Upper lobe of left lung (tissue), 6 donors: ENCODE measurements at regions not wholly inside any gene's neighbourhood (a gene's known extent, or its start where the extent isn't known, plus 50 kb on each side); places are given as distances from the start of the nearest gene placed in this dataset.

Source experiments
- ATAC-seq, 2 donors: fragments of 200-7000 bp; cut with Tn5 transposase; one replicate each; pipeline ENCODE4 v1.9.1; 2022; ENCODE audit warnings: mild to moderate bottlenecking in 2 of 2, moderate library complexity in 2 of 2; ENCODE audit not compliant: low FRiP score in 2 of 2
- DNase-seq, 2 donors: peaks; one replicate each; pipeline ENCODE4 v3.0.0-alpha.2; 2019 to 2020
- H3K27ac ChIP-seq, 4 donors: fragments of 200-600 bp; sonication (generic); one replicate each; pipeline ENCODE4 v1.5.1; 2016 to 2019
- H3K27me3 ChIP-seq, 4 donors: fragments of 200-600 bp; sonication (generic); one replicate each; pipeline ENCODE4 v1.5.1; 2017 to 2019
- H3K36me3 ChIP-seq, 4 donors: fragments of 200-600 bp; sonication (generic); one replicate each; pipeline ENCODE4 v1.5.1; 2016 to 2019
- H3K4me1 ChIP-seq, 4 donors: fragments of 200-600 bp; sonication (generic); one replicate each; pipeline ENCODE4 v1.5.1; 2018 to 2019
- H3K4me3 ChIP-seq, 4 donors: fragments of 200-600 bp; sonication (generic); one replicate each; pipeline ENCODE4 v1.5.1; 2017 to 2019; ENCODE audit warnings: mild to moderate bottlenecking in 2 of 4, moderate library complexity in 1 of 4
- H3K9me3 ChIP-seq, 4 donors: fragments of 200-600 bp; sonication (generic); one replicate each; pipeline ENCODE4 v1.5.1; 2018 to 2019
- CTCF ChIP-seq, 6 experiments: fragments of 450-650 bp in 4 of 6; fragments of 200-600 bp in 2 of 6; sonication (generic) in 2 of 6; IDR thresholded peaks; one replicate each; pipeline ENCODE4 v1.5.1; 2016 to 2019; ENCODE audit warnings: antibody characterized with exemption in 6 of 6
- EP300 ChIP-seq, 4 donors: sonication (generic); formaldehyde crosslinking; IDR thresholded peaks; one replicate each; pipeline ENCODE4 v1.5.1; 2017; ENCODE audit warnings: antibody characterized with exemption in 4 of 4, control low read depth in 2 of 4
- POLR2A ChIP-seq, 4 donors: fragments of 450-650 bp; IDR thresholded peaks; one replicate each; pipeline ENCODE4 v1.5.1; 2016 to 2017; ENCODE audit warnings: antibody characterized with exemption in 4 of 4, mild to moderate bottlenecking in 2 of 4
- POLR2AphosphoS5 ChIP-seq, 2 donors: sonication (generic); formaldehyde crosslinking; IDR thresholded peaks; one replicate each; pipeline ENCODE4 v1.5.1; 2017; ENCODE audit warnings: antibody characterized with exemption in 2 of 2
- WGBS, 2 donors: methylation state at CpG; one replicate each; pipeline ENCODE4 v1.1.5; 2017 to 2018; 5-methylcytosine and 5-hydroxymethylcytosine counted together
- donor health status: DM: no; HTN: no; CAD: no; lungs with moderate emphysema.
- donor health status: DM: no; HTN: yes; CAD: no; lungs with severe emphysema.

- DNase-seq (peak in 1 of 2 donors; percentile 65), ATAC-seq (peak; percentile 62 to 63)
- peak overlapping the region in 1 of 4 donors; percentile 52 for H3K27ac ChIP-seq
Observed at GRCh38 chr2:64837925-64838641, 151.1 kb upstream of the SLC1A4 start.

GRCh38 chr2:64838817-64839216 lies 150.4 kb upstream of the SLC1A4 start:
- Histone ChIP-seq H3K9me3 (no peaks in the 10 kb centered on the region), H3K27me3 (no peaks in the 10 kb centered on the region), H3K36me3 (no peaks in the 10 kb centered on the region), H3K4me3 (no peak overlapping the region), H3K27ac (peak overlapping the region in 2 of 4 donors; percentile 13 to 54), H3K4me1 (peaks cover 5 to 29% (median 11%) of the 10 kb centered on the region in 4 donors)
- peak; percentile 36 to 69 for ATAC-seq
- TF ChIP-seq POLR2A (IDR thresholded peaks at IDR 0.05) (no peak), EP300 (IDR thresholded peaks at IDR 0.05) (no peak), CTCF (IDR thresholded peaks at IDR 0.05) (no peak), POLR2AphosphoS5 (IDR thresholded peaks at IDR 0.05) (no peak)
- peak in 1 of 2 donors; percentile 49 for DNase-seq
- WGBS, 2 donors: 49 to 57% methylated on average over 5 to 7 of the region's 8 CpGs

More at GRCh38 chr2:64837925-64838641, 151.1 kb upstream of the SLC1A4 start:
- Histone ChIP-seq H3K27me3 (no peaks in the 10 kb centered on the region), H3K36me3 (no peaks in the 10 kb centered on the region), H3K4me3 (no peak overlapping the region), H3K4me1 (peaks cover 5 to 29% (median 11%) of the 10 kb centered on the region in 4 donors), H3K9me3 (no peaks in the 10 kb centered on the region)
- TF ChIP-seq POLR2A (IDR thresholded peaks at IDR 0.05) (no peak), EP300 (IDR thresholded peaks at IDR 0.05) (no peak)
- WGBS, 2 donors: 58 to 70% methylated on average over 8 of the region's 8 CpGs

GRCh38 chr2:64839844-64840243 lies 149.4 kb upstream of the SLC1A4 start:
- Histone ChIP-seq H3K4me1 (peaks cover 5 to 29% (median 11%) of the 10 kb centered on the region in 4 donors), H3K36me3 (no peaks in the 10 kb centered on the region), H3K4me3 (no peak overlapping the region), H3K27ac (peak overlapping the region in 2 of 4 donors; percentile 27 to 35), H3K9me3 (no peaks in the 10 kb centered on the region), H3K27me3 (no peaks in the 10 kb centered on the region)
- TF ChIP-seq POLR2A (IDR thresholded peaks at IDR 0.05): peak in 1 of 4 donors; percentile 24
- no peak for TF ChIP-seq CTCF (IDR thresholded peaks at IDR 0.05)
- 53 to 54% methylated on average over 5 to 6 of the region's 6 CpGs for WGBS, 2 donors
- DNase-seq (no peak), ATAC-seq (peak in 1 of 2 donors; percentile 39)

- no peak overlapping the region for H3K4me3 ChIP-seq
- DNase-seq (no peak), ATAC-seq (peak in 1 of 2 donors; percentile 19)
- no peaks in the 10 kb centered on the region for H3K27me3 ChIP-seq
- no peaks in the 10 kb centered on the region for H3K9me3 ChIP-seq
- no peaks in the 10 kb centered on the region for H3K36me3 ChIP-seq
- TF ChIP-seq CTCF (IDR thresholded peaks at IDR 0.05): no peak
- TF ChIP-seq POLR2A (IDR thresholded peaks at IDR 0.05): no peak
- no peak for TF ChIP-seq EP300 (IDR thresholded peaks at IDR 0.05)
- no peak for TF ChIP-seq POLR2AphosphoS5 (IDR thresholded peaks at IDR 0.05)
- peaks cover 5 to 29% (median 14%) of the 10 kb centered on the region in 4 donors for H3K4me1 ChIP-seq
- peak overlapping the region in 2 of 4 donors; percentile 27 to 35 for H3K27ac ChIP-seq
- WGBS, 2 donors: 54 to 75% methylated on average over 4 of the region's 4 CpGs
Observed at GRCh38 chr2:64840426-64840881, 148.7 kb upstream of the SLC1A4 start.

GRCh38 chr2:64841461-64841860 lies 147.7 kb upstream of the SLC1A4 start:
- Histone ChIP-seq H3K4me3 (no peak overlapping the region), H3K36me3 (no peaks in the 10 kb centered on the region), H3K9me3 (no peaks in the 10 kb centered on the region), H3K4me1 (peaks cover 11 to 39% (median 24%) of the 10 kb centered on the region in 4 donors), H3K27ac (no peak overlapping the region), H3K27me3 (no peaks in the 10 kb centered on the region)
- ATAC-seq (no peak), DNase-seq (no peak)
- no peak for TF ChIP-seq POLR2AphosphoS5 (IDR thresholded peaks at IDR 0.05)
- no peak for TF ChIP-seq CTCF (IDR thresholded peaks at IDR 0.05)
- TF ChIP-seq EP300 (IDR thresholded peaks at IDR 0.05): no peak
- no peak for TF ChIP-seq POLR2A (IDR thresholded peaks at IDR 0.05)
- 43 to 45% methylated on average over 2 of the region's 2 CpGs for WGBS, 2 donors
